Left lung (tissue), 4 donors: ENCODE measurements at regions not wholly inside any gene's neighbourhood (a gene's known extent, or its start where the extent isn't known, plus 50 kb on each side); places are given as distances from the start of the nearest gene placed in this dataset.

Experiments
- ATAC-seq: fragments of 200-7000 bp; cut with Tn5 transposase; one replicate; pipeline ENCODE4 v1.9.1; 2020; ENCODE audit warnings: moderate library complexity
- DNase-seq, 4 donors: peaks; one replicate each; pipeline ENCODE4 v3.0.0-alpha.2; 2013 to 2020
- H3K27ac ChIP-seq, 2 donors: fragments of 200-600 bp; sonication (generic) in 1 of 2; one replicate each; pipeline versions ENCODE4 v1.5.0 to v1.8.0; 2020 to 2021
- H3K27me3 ChIP-seq, 2 donors: fragments of 200-600 bp; sonication (generic) in 1 of 2; one replicate each; pipeline versions ENCODE4 v1.5.0 to v1.8.0; 2020 to 2021
- H3K36me3 ChIP-seq, 2 donors: fragments of 200-600 bp; sonication (generic) in 1 of 2; one replicate each; pipeline versions ENCODE4 v1.5.0 to v1.8.0; 2020 to 2021
- H3K4me1 ChIP-seq, 2 donors: fragments of 200-600 bp; one replicate each; pipeline ENCODE4 v1.8.0; 2021
- H3K4me3 ChIP-seq, 2 donors: fragments of 200-600 bp; sonication (generic) in 1 of 2; one replicate each; pipeline versions ENCODE4 v1.5.0 to v1.8.0; 2020 to 2021; ENCODE audit warnings: mild to moderate bottlenecking in 1 of 2
- H3K9me3 ChIP-seq, 2 donors: fragments of 200-600 bp; sonication (generic) in 1 of 2; one replicate each; pipeline versions ENCODE4 v1.5.0 to v1.8.0; 2020 to 2021
- intact Hi-C, 2 donors: fragments of 100-400 bp; cut with DNase I; formaldehyde crosslinking; loops; one replicate each; pipeline versions ENCODE4 v1.11.2 to v1.14.2; 2022
- TF ChIP-seq, protein P1 (sequence below), 2 donors: fragments of 200-600 bp; sonication (generic) in 1 of 2; IDR thresholded peaks; one replicate each; pipeline versions ENCODE4 v1.5.0 to v1.8.0; 2021; ENCODE audit warnings: antibody characterized with exemption in 2 of 2
- donor health status: DM: no; HTN: yes; CAD: no.
- donor health status: DM: no; HTN: no; CAD: no.

DNA sequence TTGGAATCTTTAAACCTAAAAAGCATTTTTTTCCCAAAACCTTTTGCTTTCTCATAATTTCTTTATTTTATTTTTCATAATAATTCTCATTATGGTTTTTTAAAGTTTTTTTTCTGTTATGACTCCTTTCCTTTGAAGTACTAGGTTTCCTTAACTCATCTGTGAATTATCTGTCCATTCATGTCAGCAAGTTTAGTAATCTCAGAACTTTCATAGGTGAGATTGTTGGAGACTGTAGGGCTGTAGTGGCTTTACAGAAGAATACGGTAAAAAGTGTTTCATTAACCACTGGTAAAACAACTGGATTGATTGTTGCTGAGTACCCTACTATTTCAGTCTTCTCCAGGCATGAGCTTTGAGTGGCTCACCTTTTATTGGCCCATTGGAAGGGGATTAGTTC is 361.7 kb upstream of the PPP1R2C start:
- Histone ChIP-seq H3K27ac (no peak overlapping the region), H3K9me3 (no peaks in the 10 kb centered on the region), H3K4me3 (no peak overlapping the region), H3K27me3 (peaks cover 0 to 3% of the 10 kb centered on the region in 2 donors), H3K4me1 (no peaks in the 10 kb centered on the region), H3K36me3 (no peaks in the 10 kb centered on the region)
- DNase-seq (no peak), ATAC-seq (no peak)
- intact Hi-C loops, result no loop called here
- TF ChIP-seq, protein P1, sequence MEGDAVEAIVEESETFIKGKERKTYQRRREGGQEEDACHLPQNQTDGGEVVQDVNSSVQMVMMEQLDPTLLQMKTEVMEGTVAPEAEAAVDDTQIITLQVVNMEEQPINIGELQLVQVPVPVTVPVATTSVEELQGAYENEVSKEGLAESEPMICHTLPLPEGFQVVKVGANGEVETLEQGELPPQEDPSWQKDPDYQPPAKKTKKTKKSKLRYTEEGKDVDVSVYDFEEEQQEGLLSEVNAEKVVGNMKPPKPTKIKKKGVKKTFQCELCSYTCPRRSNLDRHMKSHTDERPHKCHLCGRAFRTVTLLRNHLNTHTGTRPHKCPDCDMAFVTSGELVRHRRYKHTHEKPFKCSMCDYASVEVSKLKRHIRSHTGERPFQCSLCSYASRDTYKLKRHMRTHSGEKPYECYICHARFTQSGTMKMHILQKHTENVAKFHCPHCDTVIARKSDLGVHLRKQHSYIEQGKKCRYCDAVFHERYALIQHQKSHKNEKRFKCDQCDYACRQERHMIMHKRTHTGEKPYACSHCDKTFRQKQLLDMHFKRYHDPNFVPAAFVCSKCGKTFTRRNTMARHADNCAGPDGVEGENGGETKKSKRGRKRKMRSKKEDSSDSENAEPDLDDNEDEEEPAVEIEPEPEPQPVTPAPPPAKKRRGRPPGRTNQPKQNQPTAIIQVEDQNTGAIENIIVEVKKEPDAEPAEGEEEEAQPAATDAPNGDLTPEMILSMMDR (IDR thresholded peaks at IDR 0.05), result no peak

DNA sequence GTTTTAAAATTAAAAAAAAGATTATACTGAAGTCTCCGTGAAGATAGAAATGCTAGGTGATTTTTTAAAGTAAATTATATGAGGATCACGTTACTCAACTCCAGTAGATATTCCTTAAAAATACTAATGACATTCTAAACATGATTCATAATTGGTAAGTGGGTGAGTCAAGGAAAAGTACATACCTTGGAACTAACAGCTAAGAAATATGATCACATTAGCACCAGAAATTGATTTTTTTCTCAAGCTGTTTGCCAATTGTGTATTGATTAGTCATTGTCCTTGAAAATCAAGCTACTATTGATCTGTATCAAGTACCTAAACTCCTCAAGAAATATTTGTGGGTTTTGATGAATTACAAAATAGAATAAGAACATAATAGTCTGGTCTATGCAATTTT is 362.6 kb upstream of the PPP1R2C start:
- peaks cover 0 to 3% of the 10 kb centered on the region in 2 donors for H3K27me3 ChIP-seq
- no peaks in the 10 kb centered on the region for H3K9me3 ChIP-seq
- TF ChIP-seq, protein P1 (IDR thresholded peaks at IDR 0.05), result no peak
- H3K4me1 ChIP-seq, result no peaks in the 10 kb centered on the region
- DNase-seq (no peak), ATAC-seq (no peak)
- intact Hi-C loops, result no loop called here
- H3K4me3 ChIP-seq, result no peak overlapping the region
- no peak overlapping the region for H3K27ac ChIP-seq
- H3K36me3 ChIP-seq, result no peaks in the 10 kb centered on the region

DNA sequence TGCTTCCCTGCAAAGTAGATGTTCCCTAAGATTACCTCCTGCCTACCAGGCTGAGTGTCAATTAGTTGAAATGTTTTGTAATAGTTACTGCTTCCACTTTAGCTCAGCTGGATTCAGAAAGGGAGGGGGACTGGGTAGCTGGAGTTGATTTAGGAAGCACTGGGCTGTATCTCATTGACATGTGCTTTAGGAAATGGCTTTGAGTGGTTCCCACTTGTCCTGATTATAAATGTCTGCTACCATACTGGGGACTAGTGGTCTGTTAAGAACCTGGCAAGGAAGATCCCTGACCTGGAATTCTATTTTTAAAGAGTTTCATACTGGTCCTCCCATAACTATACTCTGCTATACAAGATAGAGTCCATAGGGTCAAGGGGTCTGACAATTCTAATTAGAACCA is 363.9 kb upstream of the PPP1R2C start:
- Histone ChIP-seq H3K4me3 (no peak overlapping the region), H3K4me1 (no peaks in the 10 kb centered on the region), H3K36me3 (no peaks in the 10 kb centered on the region), H3K9me3 (no peaks in the 10 kb centered on the region), H3K27ac (no peak overlapping the region), H3K27me3 (peaks cover 0 to 3% of the 10 kb centered on the region in 2 donors)
- ATAC-seq (no peak), DNase-seq (no peak)
- intact Hi-C loops, result no loop called here
- TF ChIP-seq, protein P1 (IDR thresholded peaks at IDR 0.05), result no peak

DNA sequence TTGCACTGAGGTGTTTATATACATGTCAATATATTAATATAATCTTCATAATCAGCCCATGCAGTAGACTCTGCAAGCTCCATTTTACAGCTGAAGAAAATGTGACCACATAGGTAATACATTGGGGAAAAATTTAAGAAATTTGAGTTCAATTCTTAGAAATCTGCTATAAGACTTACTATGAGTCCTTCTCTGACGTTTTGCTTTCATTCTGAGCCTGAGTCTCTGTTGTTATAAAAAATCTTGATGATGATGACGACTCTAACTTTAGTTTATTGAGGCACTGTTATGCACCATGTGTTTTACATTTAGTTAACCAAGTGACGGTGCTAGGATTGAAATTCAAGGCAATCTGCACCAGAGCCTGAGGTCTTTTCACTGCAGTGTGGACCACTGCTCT is 370.3 kb upstream of the PPP1R2C start:
- intact Hi-C loops, result no loop called here
- H3K27ac ChIP-seq, result no peak overlapping the region
- TF ChIP-seq, protein P1 (IDR thresholded peaks at IDR 0.05), result no peak

DNA sequence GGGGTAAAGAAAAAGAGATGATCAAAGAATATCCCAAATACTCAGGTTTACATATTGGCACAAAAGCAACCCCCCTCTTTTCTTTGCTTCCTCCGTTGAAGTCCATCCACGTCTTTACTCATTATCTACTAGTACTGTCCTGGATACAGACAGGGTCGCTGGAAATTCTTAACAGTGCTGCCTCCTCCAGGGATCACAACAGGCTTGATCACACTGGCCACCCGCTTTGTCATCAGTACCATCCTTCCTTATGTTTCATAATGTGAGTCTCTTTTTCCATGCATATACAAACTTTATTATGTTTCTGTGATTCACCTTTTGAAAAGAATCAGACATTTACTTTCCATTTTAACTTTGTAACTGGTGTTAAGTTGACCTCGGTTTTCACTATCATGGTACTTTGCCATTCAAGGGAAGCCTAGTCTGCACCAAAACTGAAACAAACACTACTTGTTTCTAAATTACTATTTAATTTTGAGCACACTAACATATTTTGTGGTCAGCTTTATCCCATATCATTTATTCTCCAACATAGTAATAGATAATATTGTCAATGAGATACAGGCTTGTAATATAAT is 387.5 kb upstream of the PPP1R2C start:
- intact Hi-C loops, result no loop called here

More for the DNA sequence above, 370.3 kb upstream of the PPP1R2C start:
- Histone ChIP-seq H3K4me1 (no peaks in the 10 kb centered on the region), H3K36me3 (no peaks in the 10 kb centered on the region), H3K27me3 (no peaks in the 10 kb centered on the region), H3K4me3 (no peak overlapping the region), H3K9me3 (no peaks in the 10 kb centered on the region)
- ATAC-seq, result no peak
- no peak for DNase-seq

More for the DNA sequence above, 387.5 kb upstream of the PPP1R2C start:
- H3K27me3 ChIP-seq, result no peaks in the 10 kb centered on the region
- no peak overlapping the region for H3K4me3 ChIP-seq
- no peaks in the 10 kb centered on the region for H3K9me3 ChIP-seq
- ATAC-seq (no peak), DNase-seq (no peak)
- no peaks in the 10 kb centered on the region for H3K4me1 ChIP-seq
- H3K36me3 ChIP-seq, result no peaks in the 10 kb centered on the region
- TF ChIP-seq, protein P1 (IDR thresholded peaks at IDR 0.05), result no peak
- no peak overlapping the region for H3K27ac ChIP-seq
